GM12875 (cell line): ENCODE measurements at regions not wholly inside any gene's neighbourhood (a gene's known extent, or its start where the extent isn't known, plus 50 kb on each side); places are given as distances from the start of the nearest gene placed in this dataset.

ENCODE experiments used
- H3K4me3 ChIP-seq: one replicate; pipeline ENCODE4 v1.5.1; 2011; ENCODE audit warnings: low read depth, low read length, control low read depth
- TF ChIP-seq, protein P1 (sequence below): IDR thresholded peaks from 2 replicates; pipeline ENCODE4 v1.5.1; 2011; ENCODE audit warnings: low read depth, mild to moderate bottlenecking, control low read depth, inconsistent platforms, low read length, moderate library complexity, borderline replicate concordance; ENCODE audit not compliant: insufficient read depth

DNA sequence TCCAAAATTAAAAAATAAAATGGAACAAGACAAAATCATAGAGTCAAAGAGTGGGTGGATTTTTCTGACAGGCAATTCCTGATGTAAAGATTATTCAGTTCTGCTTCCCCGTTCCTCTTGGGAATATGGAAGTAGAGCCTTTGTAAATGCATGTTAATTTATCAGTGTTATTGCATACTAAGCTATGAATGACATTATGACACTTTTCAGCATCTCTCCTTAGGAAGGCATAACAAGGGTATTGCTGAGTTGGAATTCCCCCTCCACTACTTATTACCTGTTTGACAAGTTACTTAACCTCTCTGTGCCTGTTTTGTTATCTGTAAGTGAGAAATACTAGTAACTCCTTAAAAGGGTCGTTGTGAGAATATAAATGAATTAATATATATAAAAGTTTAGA lies 640.4 kb downstream of the LMO4 start:
- no peak overlapping the region for H3K4me3 ChIP-seq
- TF ChIP-seq, protein P1, sequence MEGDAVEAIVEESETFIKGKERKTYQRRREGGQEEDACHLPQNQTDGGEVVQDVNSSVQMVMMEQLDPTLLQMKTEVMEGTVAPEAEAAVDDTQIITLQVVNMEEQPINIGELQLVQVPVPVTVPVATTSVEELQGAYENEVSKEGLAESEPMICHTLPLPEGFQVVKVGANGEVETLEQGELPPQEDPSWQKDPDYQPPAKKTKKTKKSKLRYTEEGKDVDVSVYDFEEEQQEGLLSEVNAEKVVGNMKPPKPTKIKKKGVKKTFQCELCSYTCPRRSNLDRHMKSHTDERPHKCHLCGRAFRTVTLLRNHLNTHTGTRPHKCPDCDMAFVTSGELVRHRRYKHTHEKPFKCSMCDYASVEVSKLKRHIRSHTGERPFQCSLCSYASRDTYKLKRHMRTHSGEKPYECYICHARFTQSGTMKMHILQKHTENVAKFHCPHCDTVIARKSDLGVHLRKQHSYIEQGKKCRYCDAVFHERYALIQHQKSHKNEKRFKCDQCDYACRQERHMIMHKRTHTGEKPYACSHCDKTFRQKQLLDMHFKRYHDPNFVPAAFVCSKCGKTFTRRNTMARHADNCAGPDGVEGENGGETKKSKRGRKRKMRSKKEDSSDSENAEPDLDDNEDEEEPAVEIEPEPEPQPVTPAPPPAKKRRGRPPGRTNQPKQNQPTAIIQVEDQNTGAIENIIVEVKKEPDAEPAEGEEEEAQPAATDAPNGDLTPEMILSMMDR: no peak

DNA sequence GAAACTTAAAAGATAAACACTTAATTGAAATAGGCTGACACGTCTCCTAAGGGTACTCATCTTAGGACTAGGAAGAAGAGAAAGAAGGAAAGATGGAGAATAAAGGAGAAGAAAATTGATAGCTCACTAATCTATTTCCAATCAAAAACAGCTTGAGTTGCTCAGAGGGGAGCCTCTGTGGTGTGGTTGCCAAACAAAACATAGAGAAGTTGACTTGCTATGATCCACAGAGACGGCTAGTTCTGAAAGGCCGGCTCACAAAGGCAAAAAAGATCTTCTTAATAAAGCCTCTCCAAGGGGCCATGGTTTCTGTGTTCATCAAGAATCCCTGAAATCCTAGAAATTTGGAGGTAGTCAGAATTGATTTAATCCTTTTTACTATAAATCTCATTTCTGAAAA lies 644.1 kb downstream of the LMO4 start:
- no peak overlapping the region for H3K4me3 ChIP-seq
- TF ChIP-seq, protein P1: no peak

DNA sequence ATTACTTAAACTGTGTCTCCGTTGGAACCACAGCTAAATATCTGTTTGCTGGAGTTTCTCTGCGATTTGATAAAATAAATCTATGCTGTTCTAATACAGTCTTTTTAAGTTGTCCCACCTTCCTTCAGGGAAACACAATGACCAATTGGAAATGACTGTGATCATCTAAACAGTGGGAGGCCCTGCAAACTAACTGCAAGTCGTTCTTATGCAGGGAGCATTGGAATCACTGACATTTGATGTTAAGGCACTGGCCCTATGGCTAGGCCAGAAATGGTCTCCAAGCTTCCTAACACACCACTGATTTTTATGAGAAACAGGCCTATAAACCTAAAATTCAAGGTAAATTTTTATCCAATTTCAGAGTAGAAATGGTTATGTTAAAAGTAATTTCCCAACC lies 645.2 kb downstream of the LMO4 start:
- TF ChIP-seq, protein P1: no peak
- H3K4me3 ChIP-seq: no peak overlapping the region

DNA sequence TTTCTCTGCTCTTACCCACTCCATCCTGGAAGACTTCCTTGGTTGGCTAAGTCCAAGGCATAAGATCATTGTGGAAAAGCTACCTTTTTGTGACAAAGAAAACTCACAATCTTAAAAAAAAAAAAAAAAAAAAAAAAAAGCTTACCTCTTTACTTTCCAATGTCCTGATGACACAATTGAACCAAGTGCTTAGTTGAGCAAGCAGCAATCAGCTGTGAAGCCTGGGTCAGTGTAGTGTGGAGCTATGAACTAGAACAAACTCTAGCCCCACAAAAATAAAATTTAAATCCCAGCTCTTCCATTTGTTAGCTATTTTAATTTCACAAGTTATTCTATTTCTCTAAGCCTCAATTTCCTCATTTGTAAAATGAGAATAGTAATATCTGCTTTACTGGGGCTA lies 647.6 kb downstream of the LMO4 start:
- TF ChIP-seq, protein P1: no peak

DNA sequence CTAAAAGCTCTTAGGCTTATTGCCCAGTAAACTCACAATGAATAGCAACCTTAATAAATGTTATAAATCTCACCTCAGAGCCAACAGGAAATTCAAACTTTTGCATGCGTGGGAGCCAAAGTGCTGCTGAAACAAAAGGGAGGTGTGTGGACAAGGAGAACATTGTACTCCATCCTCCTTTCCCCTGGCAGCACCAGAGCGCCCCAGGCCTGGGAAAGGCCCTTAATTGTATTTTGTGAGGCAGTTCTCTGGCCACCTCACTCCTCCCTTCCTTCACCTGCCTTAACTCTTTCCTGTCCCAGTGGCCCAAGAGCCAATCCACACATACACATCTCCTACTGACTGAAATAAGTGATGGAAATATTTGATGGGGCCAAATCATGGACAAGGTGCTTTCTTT lies 648.5 kb downstream of the LMO4 start:
- TF ChIP-seq, protein P1: no peak
- H3K4me3 ChIP-seq: no peak overlapping the region

More for the DNA sequence above, 647.6 kb downstream of the LMO4 start:
- H3K4me3 ChIP-seq: no peak overlapping the region

DNA sequence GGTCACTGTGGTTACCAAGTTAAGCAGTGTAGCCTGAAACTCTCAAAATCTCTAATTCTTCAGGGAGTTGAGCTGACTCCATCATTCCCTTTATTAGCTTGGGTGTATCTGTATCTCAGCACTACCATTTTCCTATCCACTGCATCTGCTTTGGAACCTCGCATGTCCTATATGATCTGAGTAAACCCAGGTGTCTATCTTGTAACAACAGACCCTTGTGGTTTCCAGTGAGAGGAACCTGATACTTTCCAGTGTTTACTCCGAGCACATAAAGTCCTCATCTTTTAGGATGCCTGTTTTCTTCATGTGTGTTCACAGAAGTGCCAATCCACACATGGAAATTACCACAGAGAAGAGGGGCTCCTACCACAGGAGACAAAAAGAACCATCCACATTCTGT lies 650.4 kb downstream of the LMO4 start:
- no peak overlapping the region for H3K4me3 ChIP-seq

DNA sequence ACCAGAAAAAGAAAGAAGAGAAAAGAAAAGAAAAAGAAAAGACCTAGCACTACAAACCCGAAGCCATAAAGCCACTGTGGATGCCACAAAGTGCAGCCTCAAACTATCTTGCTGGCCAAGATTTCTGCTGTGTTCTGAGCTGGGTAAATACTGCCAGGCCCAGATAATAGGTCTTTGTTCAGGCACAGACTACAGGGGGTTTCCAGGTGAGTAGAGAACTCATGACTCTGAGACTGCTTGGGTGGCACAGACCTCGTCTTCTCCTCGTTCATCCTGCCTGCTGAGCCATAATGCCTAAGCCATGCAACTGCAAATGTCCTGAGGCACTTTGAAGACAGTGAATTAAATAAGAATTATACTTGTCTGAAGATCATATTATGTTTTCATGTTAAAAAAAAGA lies 651.8 kb downstream of the LMO4 start:
- no peak overlapping the region for H3K4me3 ChIP-seq
- TF ChIP-seq, protein P1: no peak

More for the DNA sequence above, 650.4 kb downstream of the LMO4 start:
- TF ChIP-seq, protein P1: no peak
